Upper lobe of left lung (tissue), 6 donors: ENCODE measurements at regions not wholly inside any gene's neighbourhood (a gene's known extent, or its start where the extent isn't known, plus 50 kb on each side); places are given as distances from the start of the nearest gene placed in this dataset.

Source experiments
- ATAC-seq, 2 donors: fragments of 200-7000 bp; cut with Tn5 transposase; one replicate each; pipeline ENCODE4 v1.9.1; 2022; ENCODE audit warnings: mild to moderate bottlenecking in 2 of 2, moderate library complexity in 2 of 2; ENCODE audit not compliant: low FRiP score in 2 of 2
- DNase-seq, 2 donors: peaks; one replicate each; pipeline ENCODE4 v3.0.0-alpha.2; 2019 to 2020
- H3K27ac ChIP-seq, 4 donors: fragments of 200-600 bp; sonication (generic); one replicate each; pipeline ENCODE4 v1.5.1; 2016 to 2019
- H3K27me3 ChIP-seq, 4 donors: fragments of 200-600 bp; sonication (generic); one replicate each; pipeline ENCODE4 v1.5.1; 2017 to 2019
- H3K36me3 ChIP-seq, 4 donors: fragments of 200-600 bp; sonication (generic); one replicate each; pipeline ENCODE4 v1.5.1; 2016 to 2019
- H3K4me1 ChIP-seq, 4 donors: fragments of 200-600 bp; sonication (generic); one replicate each; pipeline ENCODE4 v1.5.1; 2018 to 2019
- H3K4me3 ChIP-seq, 4 donors: fragments of 200-600 bp; sonication (generic); one replicate each; pipeline ENCODE4 v1.5.1; 2017 to 2019; ENCODE audit warnings: mild to moderate bottlenecking in 2 of 4, moderate library complexity in 1 of 4
- H3K9me3 ChIP-seq, 4 donors: fragments of 200-600 bp; sonication (generic); one replicate each; pipeline ENCODE4 v1.5.1; 2018 to 2019
- CTCF ChIP-seq, 6 experiments: fragments of 450-650 bp in 4 of 6; fragments of 200-600 bp in 2 of 6; sonication (generic) in 2 of 6; IDR thresholded peaks; one replicate each; pipeline ENCODE4 v1.5.1; 2016 to 2019; ENCODE audit warnings: antibody characterized with exemption in 6 of 6
- EP300 ChIP-seq, 4 donors: sonication (generic); formaldehyde crosslinking; IDR thresholded peaks; one replicate each; pipeline ENCODE4 v1.5.1; 2017; ENCODE audit warnings: antibody characterized with exemption in 4 of 4, control low read depth in 2 of 4
- POLR2A ChIP-seq, 4 donors: fragments of 450-650 bp; IDR thresholded peaks; one replicate each; pipeline ENCODE4 v1.5.1; 2016 to 2017; ENCODE audit warnings: antibody characterized with exemption in 4 of 4, mild to moderate bottlenecking in 2 of 4
- POLR2AphosphoS5 ChIP-seq, 2 donors: sonication (generic); formaldehyde crosslinking; IDR thresholded peaks; one replicate each; pipeline ENCODE4 v1.5.1; 2017; ENCODE audit warnings: antibody characterized with exemption in 2 of 2
- WGBS, 2 donors: methylation state at CpG; one replicate each; pipeline ENCODE4 v1.1.5; 2017 to 2018; 5-methylcytosine and 5-hydroxymethylcytosine counted together
- donor health status: DM: no; HTN: no; CAD: no; lungs with moderate emphysema.
- donor health status: DM: no; HTN: yes; CAD: no; lungs with severe emphysema.

GRCh38 chr5:29833394-29833793, 1360.1 kb upstream of the CDH6 start:
- DNase-seq, result no peak

GRCh38 chr5:29822521-29822920, 1371.0 kb upstream of the CDH6 start:
- Histone ChIP-seq H3K36me3 (no peaks in the 10 kb centered on the region), H3K4me3 (no peak overlapping the region), H3K27ac (no peak overlapping the region), H3K27me3 (no peaks in the 10 kb centered on the region), H3K4me1 (no peaks in the 10 kb centered on the region), H3K9me3 (no peaks in the 10 kb centered on the region)
- DNase-seq (no peak), ATAC-seq (no peak)
- 61 to 78% methylated on average over 4 of the region's 4 CpGs for WGBS, 2 donors
- TF ChIP-seq CTCF (IDR thresholded peaks at IDR 0.05), result no peak
- no peak for TF ChIP-seq POLR2AphosphoS5 (IDR thresholded peaks at IDR 0.05)
- TF ChIP-seq POLR2A (IDR thresholded peaks at IDR 0.05), result no peak
- no peak for TF ChIP-seq EP300 (IDR thresholded peaks at IDR 0.05)

More at GRCh38 chr5:29833394-29833793, 1360.1 kb upstream of the CDH6 start:
- no peak for ATAC-seq
- no peaks in the 10 kb centered on the region for H3K4me1 ChIP-seq
- no peaks in the 10 kb centered on the region for H3K36me3 ChIP-seq
- H3K27me3 ChIP-seq, result no peaks in the 10 kb centered on the region
- H3K27ac ChIP-seq, result no peak overlapping the region
- H3K4me3 ChIP-seq, result no peak overlapping the region
- H3K9me3 ChIP-seq, result no peaks in the 10 kb centered on the region
- WGBS, 2 donors, result 69% methylated on average over 2 of the region's 2 CpGs
- TF ChIP-seq CTCF (IDR thresholded peaks at IDR 0.05) (no peak), POLR2AphosphoS5 (IDR thresholded peaks at IDR 0.05) (no peak), POLR2A (IDR thresholded peaks at IDR 0.05) (no peak), EP300 (IDR thresholded peaks at IDR 0.05) (no peak)

- no peak for TF ChIP-seq CTCF (IDR thresholded peaks at IDR 0.05)
- no peak for TF ChIP-seq POLR2AphosphoS5 (IDR thresholded peaks at IDR 0.05)
- no peak for TF ChIP-seq POLR2A (IDR thresholded peaks at IDR 0.05)
- no peak for TF ChIP-seq EP300 (IDR thresholded peaks at IDR 0.05)
- Histone ChIP-seq H3K4me1 (no peaks in the 10 kb centered on the region), H3K9me3 (no peaks in the 10 kb centered on the region), H3K27ac (no peak overlapping the region), H3K36me3 (no peaks in the 10 kb centered on the region), H3K27me3 (no peaks in the 10 kb centered on the region), H3K4me3 (no peak overlapping the region)
- ATAC-seq (no peak), DNase-seq (no peak)
- 60 to 78% methylated on average over 2 of the region's 2 CpGs for WGBS, 2 donors
Observed at GRCh38 chr5:29811914-29812679, 1381.4 kb upstream of the CDH6 start.

GRCh38 chr5:29805804-29806203, 1387.7 kb upstream of the CDH6 start:
- Histone ChIP-seq H3K27me3 (no peaks in the 10 kb centered on the region), H3K27ac (no peak overlapping the region), H3K36me3 (no peaks in the 10 kb centered on the region), H3K4me3 (no peak overlapping the region), H3K9me3 (no peaks in the 10 kb centered on the region), H3K4me1 (no peaks in the 10 kb centered on the region)
- TF ChIP-seq POLR2A (IDR thresholded peaks at IDR 0.05), result no peak
- TF ChIP-seq POLR2AphosphoS5 (IDR thresholded peaks at IDR 0.05), result no peak
- TF ChIP-seq EP300 (IDR thresholded peaks at IDR 0.05), result no peak
- TF ChIP-seq CTCF (IDR thresholded peaks at IDR 0.05), result no peak
- DNase-seq (no peak), ATAC-seq (no peak)
- 82 to 92% methylated on average over 3 of the region's 3 CpGs for WGBS, 2 donors

- no peaks in the 10 kb centered on the region for H3K27me3 ChIP-seq
- H3K4me1 ChIP-seq, result no peaks in the 10 kb centered on the region
- no peak overlapping the region for H3K27ac ChIP-seq
- no peaks in the 10 kb centered on the region for H3K36me3 ChIP-seq
- DNase-seq, result no peak
- ATAC-seq, result no peak
- no peak for TF ChIP-seq POLR2A (IDR thresholded peaks at IDR 0.05)
- no peak for TF ChIP-seq POLR2AphosphoS5 (IDR thresholded peaks at IDR 0.05)
- TF ChIP-seq EP300 (IDR thresholded peaks at IDR 0.05), result no peak
- TF ChIP-seq CTCF (IDR thresholded peaks at IDR 0.05), result no peak
- H3K9me3 ChIP-seq, result no peaks in the 10 kb centered on the region
- WGBS, 2 donors, result 59 to 71% methylated on average over 5 of the region's 5 CpGs
- no peak overlapping the region for H3K4me3 ChIP-seq
Observed at GRCh38 chr5:29800752-29801151, 1392.7 kb upstream of the CDH6 start.
